ENCODE measurements at regions not wholly inside any gene's neighbourhood (a gene's known extent, or its start where the extent isn't known, plus 50 kb on each side); places are given as distances from the start of the nearest gene placed in this dataset.

DNA sequence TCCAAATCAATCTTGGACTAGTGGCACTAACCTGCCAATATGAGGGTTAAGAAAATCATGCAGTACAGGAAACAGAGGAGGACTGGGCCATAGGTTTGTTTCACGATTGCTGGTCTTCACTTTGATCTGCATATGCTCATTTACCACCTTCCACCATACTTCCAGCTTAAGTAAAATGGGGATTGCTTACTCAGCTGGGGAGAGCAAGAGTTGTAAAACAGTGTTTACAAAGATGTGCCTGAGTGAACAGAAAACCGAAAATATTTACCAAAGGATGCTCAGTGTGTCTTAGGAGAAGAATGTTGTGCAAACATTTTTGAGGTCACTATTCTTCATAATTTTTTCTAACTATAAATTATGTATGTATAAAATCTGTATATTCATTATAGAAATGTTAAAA is 65.1 kb upstream of the DNAH5 start:
- TF ChIP-seq, protein P1, sequence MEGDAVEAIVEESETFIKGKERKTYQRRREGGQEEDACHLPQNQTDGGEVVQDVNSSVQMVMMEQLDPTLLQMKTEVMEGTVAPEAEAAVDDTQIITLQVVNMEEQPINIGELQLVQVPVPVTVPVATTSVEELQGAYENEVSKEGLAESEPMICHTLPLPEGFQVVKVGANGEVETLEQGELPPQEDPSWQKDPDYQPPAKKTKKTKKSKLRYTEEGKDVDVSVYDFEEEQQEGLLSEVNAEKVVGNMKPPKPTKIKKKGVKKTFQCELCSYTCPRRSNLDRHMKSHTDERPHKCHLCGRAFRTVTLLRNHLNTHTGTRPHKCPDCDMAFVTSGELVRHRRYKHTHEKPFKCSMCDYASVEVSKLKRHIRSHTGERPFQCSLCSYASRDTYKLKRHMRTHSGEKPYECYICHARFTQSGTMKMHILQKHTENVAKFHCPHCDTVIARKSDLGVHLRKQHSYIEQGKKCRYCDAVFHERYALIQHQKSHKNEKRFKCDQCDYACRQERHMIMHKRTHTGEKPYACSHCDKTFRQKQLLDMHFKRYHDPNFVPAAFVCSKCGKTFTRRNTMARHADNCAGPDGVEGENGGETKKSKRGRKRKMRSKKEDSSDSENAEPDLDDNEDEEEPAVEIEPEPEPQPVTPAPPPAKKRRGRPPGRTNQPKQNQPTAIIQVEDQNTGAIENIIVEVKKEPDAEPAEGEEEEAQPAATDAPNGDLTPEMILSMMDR (IDR thresholded peaks at IDR 0.05), result no peak
- TF ChIP-seq POLR2A (IDR thresholded peaks at IDR 0.05) (no peak), EP300 (IDR thresholded peaks at IDR 0.05) (no peak), POLR2AphosphoS5 (IDR thresholded peaks at IDR 0.05) (no peak)
